ENCODE measurements at regions not wholly inside any gene's neighbourhood (a gene's known extent, or its start where the extent isn't known, plus 50 kb on each side); places are given as distances from the start of the nearest gene placed in this dataset.

DNA sequence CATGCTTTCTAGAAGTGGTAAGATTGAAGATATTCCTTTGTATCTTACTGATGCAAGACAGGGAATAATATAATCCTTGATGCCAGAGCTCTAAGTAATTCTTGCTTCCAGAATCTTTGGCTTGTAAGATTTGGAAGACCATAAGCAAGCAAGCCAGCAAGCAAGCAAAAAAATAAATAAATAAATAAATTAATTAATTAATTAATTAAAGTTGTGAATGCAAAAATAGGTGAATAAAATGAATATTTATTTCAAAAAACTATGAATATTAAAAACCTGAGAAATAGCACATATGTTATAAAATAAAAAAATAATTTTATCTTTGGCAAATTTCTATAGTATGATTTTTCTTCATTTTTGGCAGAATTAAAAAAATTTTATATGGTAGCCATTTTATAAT, 750.2 kb upstream of the ARRDC4 start:
- DNase-seq = no peak

DNA sequence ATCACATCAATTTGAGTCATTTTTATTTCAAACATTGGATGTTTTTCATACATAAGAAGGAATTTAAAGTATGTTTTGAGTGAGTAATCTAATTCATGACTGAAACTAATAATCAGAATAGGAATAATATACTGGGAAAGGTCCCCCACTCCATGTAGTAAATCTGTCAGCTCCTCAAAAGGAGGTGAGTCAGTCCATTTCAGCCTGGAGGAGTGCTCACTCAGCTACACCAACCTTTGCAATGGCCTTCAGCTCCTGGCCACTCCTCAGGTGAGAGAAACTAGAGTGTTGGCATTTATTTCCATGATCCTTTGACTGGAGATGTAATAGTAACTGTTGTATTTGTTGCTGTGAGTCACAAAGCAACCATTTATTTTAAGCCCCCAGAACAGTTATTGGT, 744.9 kb upstream of the ARRDC4 start:
- DNase-seq = no peak

DNA sequence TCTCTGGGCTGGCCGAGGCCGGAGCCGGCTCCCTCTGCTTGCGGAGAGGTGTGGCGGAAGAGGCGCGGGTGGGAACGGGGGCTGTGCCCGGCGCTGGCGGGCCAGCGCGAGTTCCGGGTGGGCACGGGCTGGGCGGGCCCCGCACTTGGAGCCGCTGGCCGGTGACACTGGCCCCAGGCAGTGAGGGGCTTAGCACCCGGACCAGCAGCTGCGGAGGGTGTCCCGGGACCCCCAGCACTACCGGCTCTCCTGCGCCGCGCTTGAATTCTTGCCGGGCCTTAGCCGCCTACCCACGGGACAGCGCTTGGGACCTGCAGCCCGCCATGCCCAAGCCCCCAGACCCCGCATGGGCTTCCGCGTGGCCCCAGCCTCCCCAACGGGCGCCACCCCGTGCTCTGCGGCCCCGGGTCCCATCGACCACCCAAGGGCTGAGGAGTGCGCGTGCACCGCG, 736.3 kb upstream of the ARRDC4 start:
- no peak for DNase-seq

DNA sequence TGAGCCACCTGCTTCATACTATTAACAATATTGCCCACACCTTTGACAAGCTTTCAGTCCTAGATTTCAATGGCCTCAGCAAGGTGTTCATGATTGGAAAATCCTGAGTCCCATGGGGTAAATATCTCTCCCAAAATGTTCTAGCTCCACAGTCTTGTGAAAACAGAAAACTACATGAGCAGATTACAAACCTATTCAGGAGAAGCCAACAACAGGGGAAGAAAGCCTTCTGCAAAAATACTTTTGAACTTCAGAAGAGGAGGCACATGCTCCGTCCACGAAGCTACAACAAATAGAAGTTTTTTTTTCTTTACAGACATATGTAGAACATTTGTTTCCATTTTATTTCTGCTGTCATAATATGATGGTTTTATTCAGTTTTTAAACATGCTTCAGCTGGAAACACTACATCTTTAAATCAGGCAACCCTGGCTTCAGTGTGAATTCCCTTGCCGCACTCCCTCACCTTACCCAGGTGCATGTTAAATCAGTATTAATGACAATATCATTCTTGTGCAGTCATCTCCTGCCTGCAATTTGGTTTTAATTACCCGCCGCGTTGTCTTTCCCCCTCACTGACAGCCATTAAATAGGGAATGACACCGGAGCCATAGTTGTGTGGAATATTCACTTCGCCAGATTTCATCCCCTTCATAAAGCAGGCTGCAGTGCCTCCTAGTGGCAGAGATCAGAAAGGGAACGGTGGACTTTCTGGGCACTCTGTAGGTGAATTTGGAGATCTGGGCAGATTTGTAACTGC, 725.5 kb upstream of the ARRDC4 start:
- peak; percentile 2 for DNase-seq

DNA sequence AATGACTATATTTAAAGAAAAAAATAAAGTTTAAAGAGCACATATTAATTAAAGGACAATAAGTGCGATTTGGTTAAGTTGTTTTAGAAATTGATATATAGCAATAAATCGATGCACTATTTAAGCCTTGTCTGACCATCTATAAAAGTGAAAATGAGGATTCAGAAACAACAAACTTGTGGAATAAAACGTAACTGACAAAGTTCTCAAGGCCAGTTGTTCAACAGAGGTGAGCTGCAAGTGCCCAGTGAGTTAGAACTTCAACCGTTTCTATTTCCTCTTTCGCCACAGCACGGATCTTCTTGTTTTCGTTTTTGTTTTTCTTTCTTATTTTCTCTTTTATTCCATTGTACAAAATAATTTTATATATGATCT, 724.9 kb upstream of the ARRDC4 start:
- DNase-seq = no peak

DNA sequence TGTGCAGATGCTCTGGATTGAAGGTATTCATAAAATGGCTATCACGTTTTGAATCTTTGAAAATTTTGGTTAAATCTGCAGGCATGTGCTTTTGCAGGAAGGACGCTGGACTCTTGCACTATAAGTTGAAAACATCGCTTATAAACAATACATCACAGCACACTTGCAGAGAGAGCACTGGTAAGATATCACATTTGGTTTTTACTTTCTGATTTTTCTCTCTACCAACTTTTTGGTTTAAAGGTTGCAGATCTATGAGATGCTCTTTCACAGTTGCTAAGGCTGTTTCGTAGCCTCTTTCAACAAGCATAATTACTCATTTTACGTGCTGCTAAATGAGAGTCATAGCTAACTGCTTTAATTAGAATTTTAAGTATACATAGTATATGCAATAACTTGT, 724.4 kb upstream of the ARRDC4 start:
- no peak for DNase-seq

DNA sequence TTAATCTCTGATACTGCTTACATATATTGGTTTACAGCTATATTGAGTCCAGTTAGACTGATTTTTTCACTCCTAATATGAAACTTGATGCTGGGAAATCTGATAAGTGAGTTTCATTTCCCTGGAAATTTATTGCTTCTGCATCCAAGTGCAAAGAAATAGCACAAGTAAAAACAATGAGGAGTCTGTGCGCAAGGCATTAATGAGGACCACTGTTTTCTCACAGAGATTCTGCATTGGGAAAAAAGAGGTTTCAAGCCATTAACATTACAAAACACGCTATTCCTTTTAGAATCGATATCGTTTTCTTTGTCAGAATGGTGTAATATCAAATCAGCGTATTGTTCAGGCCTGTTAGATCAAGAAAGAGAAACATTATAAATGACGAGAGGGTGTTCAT, 723.3 kb upstream of the ARRDC4 start:
- no peak for DNase-seq

DNA sequence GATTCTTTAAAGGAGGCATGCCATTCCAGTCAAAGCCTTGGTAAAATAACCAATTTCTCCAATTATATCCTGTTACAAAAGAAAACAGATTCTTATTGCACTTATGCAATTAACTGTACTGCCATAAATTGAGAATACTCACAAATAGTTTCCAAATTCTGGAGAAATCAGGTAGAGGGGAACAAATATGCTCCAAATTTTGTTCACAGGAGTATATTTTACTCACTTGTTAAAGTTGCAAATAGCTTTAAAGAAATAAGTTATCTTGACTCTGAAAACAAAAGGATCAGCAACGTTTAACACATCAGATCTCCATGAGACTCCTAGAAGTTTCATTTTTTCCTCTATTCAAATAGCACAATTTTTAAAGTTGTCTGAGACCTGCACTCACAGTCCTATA, 712.1 kb upstream of the ARRDC4 start:
- DNase-seq = no peak

DNA sequence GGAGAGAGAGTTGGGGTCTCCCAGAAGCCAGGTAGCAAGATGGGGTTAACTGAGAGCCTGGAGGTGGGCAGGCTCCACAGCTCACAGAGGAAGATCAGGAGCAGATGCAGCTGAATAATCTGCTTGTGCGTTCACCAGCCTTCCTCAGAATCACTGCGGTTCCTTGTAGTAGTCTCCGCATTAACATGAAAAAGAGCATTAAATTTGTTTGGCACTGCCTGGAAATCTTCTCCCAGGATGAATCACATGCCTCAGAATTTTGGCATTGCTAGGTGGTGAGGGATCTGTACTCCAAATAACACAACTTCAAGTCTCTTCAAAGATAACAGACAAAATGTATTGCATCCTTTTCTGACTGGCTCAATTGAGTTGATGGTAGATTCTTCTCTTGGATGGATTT, 700.6 kb upstream of the ARRDC4 start:
- DNase-seq = no peak

DNA sequence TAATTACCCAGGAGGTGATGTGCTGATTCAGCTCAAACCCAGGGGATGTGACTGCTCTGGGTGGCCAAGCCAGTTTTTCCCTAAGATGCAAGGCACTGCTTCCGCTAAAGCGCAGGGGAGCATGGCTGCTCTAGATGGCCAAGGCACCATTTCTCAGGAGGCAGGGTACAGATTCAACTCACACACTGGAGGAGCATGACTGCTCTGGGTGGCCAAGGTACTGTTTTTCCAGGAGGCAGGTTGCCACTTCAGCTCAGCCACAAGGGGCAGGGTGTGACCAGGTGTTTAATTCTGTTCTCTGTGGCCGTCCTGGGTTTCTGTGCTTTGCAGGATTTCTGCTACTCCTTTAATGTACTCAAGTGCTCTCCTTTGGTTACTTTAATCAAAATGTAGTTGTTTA, 659.3 kb upstream of the ARRDC4 start:
- DNase-seq = no peak

DNA sequence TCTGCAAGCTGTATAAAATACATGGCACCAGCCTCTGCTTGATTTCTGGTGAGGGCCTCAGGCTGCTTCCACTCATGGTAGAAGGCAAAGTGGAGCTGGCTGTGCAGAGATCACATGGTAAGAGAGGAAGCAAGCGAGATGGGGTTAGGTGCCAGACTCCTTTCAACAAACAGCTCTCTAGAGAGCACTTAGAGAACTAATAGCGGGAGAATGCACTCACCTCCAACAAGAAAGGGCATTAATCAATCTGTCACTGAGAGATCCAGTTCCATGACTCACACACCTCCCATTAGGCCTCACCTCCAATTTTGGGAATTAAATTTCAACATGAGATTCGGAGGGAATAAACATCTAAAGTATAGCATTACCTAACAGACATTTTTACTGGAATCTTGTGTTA, 644.1 kb upstream of the ARRDC4 start:
- no peak for DNase-seq

DNA sequence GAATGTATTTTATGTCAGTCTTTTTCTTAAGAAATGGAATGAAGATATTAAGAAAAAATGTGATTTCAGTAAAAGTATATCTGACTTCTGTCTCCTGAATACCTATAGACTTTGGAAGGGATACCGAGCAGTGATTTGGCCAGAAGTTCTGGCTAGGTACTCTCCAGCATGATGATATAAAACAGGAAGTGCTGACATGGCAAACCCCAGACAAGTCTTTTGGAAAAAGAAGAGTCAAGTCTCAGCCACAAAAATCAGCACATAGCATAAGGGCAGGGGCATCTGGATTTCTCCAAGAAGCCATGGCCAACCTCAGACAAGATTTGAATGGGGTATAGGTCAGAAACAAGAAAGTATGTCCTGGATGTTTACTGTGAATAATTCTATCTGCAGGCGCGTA, 643.3 kb upstream of the ARRDC4 start:
- DNase-seq = no peak

DNA sequence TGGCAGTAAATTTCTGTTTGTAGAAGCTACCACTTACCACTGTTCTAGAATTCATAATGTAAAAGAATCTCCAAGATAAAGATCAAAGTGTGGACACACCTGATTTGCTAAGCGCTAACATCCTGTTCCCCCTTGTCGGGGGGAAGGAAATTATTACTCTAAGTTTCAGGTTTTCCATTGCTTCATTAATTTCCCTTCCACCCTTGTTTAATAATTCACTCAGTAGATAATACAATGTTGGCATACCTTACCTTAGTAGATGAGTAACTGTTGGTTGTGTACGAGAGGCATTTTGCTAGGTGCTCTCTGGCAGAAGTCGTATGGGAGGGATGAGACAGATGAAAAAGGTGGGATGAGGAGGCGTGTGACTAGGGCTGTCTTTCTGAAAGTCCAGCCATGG, 641.2 kb upstream of the ARRDC4 start:
- DNase-seq = no peak

DNA sequence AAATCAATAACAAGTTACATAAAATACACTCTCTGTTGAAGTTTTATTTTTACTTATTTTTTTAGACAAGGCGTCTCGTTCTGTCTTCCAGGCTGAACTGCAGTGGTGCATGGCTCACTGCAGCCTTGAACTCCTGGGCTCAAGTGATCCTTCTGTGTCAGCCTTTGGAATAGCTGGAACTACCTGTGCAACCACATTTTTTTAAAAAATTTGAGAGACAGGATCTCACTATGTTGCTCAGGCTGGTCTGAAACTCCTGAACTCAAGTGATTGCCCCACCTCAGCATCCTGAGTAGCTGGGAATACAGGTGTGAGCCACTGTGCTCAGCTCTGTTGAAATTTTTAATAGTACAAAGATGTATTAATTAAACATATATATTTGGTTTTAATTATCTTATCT, 614.3 kb upstream of the ARRDC4 start:
- no peak for DNase-seq

DNA sequence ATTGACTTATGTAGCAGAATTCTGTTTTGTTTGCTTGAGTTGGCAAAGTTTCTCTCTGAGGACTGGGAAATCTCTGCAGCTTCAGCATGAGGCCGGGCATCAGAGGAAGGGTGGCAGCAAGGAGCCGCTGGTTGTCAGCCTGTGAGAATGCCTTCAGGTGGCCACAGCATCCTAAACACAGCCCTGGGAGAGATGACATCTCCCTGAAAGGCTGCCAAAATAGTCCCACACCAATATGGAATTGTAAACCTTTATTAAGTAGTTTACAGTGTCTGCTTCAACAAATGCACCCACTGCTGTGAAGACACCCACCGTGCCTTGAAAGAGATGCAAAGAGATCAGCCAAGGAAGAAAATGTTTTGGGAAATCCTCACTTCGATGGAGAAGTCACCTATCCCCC, 609.7 kb upstream of the ARRDC4 start:
- no peak for DNase-seq

DNA sequence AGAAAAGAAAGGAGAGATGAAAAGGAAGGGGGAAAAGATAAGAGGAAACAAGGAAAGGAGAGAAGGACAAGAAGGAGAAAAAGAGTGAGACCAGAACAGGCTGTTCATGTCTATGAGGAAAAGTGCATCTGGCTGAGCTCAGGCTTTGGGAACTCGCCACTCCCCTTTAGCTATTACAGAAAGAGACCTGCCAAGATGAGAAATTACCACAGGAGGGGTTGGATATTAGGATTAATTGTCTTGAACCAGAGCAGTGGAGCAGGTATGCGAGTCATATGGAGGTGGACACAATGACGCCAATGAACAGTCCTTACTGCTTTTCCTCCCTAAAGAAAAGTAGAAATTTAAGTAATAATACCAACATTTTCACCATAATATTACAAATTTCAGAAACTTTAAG, 577.0 kb upstream of the ARRDC4 start:
- DNase-seq = no peak

DNA sequence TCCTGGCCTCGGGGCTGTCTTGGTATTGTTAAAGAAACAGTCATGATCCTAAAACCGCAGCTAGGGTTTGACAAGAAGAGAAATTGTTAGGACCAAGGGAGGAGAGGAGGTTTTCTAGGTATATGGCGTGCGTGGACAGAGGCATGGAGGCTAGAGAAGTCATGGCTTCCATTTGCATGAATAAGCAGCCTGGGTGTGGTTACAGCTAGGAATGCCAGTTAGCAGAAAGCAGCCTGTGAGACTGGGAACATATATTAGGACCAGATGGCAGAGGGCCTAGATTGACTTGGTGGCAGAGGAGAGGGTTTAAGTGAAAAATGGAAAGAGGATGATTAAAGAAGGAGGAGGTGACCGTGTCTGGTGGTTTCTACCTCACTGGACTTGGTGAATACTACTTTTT, 573.6 kb upstream of the ARRDC4 start:
- DNase-seq = no peak

DNA sequence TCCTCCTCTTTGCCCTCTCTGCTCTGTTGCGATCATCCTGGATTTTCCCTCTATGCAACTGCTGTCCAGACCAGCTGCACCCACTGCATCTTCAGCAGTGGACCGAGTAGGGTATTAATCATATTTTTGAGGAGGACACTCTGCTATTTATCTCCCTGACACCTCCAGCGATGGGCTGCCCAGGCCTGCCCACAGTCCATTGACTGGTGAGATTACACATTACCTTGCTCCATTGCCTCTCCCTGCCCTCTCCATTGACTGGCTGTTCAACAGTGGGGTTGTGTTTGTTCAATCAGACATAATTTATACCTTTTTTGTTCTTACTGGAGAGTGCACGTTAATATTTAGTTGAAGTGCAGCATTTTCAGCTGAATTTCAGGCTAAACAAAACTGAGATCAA, 559.3 kb upstream of the ARRDC4 start:
- no peak for DNase-seq

DNA sequence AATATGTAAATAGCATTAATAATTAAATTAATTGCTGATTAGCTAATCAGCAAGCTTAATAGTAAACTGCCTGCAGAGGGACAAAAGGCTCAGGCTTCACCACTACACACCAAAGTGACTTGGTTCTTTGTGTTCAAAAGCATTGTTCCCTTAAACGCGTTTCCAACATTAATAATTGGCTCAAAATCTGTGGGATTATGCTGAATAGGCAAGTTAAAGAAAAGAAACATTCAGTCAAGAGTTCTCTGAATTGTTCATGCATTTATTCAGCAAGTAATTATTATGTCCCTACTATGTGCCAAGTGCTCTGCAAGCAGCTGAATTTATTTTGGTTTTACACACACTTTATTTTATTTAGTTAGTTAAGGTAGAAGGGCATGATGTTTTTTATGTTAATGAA, 558.5 kb upstream of the ARRDC4 start:
- no peak for DNase-seq

DNA sequence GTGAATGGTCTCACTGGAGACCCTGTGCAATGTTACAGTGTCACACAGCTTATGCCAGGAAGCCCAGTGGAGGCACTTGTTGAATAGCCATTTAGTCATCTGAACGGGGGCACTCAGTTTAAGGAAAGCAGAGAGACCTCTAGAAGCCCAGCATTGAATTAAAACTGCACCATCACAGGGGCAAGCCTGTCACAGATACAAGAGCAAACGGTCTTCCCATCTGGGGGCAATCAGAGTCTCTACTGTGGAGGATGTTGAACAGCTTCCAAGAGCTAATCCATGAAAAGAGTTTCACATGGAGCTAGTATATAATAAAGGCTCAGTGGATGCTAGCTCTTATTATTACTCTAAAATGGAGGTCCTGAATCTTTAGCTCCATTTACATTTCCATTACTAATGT, 553.7 kb upstream of the ARRDC4 start:
- no peak for DNase-seq

DNA sequence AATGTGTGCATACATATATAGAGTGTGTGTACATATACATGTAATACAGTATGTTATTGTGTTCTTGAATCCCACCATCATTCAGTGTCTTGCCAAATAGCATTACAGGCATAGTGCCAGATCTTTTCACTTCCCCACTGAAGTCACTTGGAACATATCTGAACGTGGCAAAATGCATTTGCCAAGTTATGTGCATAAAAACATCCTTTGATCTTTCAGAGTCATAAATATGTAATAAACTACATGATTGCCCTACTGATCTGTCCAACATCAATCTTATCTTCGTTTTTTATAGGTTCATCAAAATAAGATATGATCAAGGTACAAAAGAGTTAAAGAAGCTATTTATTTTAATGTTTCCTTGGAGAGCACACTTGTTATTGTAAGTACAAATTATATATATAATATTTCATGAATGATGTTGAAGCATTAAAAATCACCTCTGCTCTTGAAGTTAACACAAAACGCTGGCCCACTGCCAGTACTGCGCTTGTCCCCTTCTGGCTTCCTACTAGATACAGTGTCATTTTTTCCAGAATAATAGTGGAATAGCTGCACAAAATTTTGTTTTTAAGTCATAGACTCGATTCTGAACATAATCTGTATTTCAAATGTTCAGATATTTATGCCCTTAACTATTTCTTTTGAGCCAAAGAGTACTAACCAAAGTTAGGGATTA, 549.5 kb upstream of the ARRDC4 start:
- DNase-seq = no peak

DNA sequence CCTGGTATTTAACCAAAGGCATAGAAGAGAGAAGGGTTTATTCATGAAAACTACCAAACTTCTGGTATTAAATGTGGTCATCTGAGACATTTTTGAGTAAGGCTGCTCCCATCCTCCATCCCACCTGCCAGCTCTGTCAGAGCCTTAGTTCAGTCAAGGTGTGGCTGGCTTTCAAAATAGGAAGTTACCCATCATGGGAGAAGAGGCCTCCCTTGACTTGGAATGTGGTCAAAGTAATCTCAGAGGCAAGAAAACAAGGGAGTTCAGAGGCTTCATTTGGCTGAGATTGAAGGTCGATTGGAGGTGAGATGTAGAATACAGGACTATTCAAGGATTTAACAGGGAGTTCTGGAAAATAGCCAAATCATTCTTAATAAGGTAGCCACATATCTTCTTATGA, 540.4 kb upstream of the ARRDC4 start:
- DNase-seq = no peak

DNA sequence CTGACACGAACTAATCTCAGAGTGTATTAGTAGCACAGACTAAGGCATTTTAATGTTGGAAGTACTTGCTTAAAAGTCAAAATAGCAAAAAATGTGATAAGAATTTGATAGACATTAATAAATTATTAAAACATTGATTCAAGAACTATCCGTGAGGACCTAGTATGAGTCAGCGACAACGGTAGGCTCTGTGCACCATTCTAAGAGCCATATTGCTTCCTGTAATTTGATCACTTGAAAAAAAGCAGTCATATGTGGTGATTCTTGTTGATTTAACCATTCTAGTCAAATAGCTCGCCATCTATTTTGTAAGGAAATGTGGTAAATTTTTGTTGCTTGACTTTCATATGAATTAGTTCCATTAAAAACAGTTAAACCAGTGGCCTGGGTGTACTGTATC, 534.9 kb upstream of the ARRDC4 start:
- DNase-seq = no peak

DNA sequence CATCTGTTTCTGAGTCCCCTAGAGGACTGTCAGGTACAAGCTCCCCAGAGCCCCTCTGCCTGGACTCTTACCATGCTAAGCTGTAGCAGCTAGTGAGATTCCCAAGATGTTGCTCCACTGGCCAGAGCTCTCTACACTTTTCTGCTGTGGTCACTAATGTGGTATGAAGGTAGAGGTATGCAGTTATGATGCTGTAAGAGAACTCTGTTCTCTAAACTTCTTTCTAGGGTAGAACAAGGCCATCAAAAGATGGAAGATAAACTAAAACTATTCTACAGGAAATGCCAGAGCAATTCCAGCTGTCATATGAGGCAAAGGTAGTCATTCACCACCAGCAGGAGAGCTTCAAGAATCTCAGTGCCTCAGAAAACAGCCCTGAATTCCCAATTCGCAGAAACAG, 517.4 kb upstream of the ARRDC4 start:
- DNase-seq = no peak

DNA sequence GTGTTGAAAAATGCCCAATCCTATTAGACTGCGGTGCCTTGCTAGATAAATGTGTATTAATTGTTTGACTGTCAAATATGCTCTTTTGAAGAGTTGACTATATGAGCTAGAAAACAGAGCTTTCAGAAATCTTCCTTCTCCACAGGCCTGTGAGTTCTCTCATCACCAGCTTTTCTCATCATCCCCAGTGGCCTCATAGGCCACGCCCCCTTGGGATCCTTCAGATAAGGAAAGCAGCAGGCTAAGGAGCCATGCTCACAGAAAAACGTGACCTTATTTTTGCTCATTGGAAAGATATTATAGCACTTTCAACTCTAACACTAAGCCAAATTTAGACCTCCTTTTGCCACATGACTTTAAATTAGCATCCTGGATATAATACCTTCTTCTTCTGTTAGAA, 514.4 kb upstream of the ARRDC4 start:
- no peak for DNase-seq

Data from CD4-positive, alpha-beta T cell treated with Interleukin-12 subunit alpha and Interleukin-12 subunit beta, for 1 hour (primary cell).